ENCODE measurements at regions not wholly inside any gene's neighbourhood (a gene's known extent, or its start where the extent isn't known, plus 50 kb on each side); places are given as distances from the start of the nearest gene placed in this dataset.

- TF ChIP-seq POLR2A (IDR thresholded peaks at IDR 0.05) (no peak), CTCF (IDR thresholded peaks at IDR 0.05) (no peak)
Observed at GRCh38 chr16:50470687-50471086, 77.5 kb upstream of the NKD1 start.
